Lower leg skin (tissue), 3 donors: ENCODE measurements at regions not wholly inside any gene's neighbourhood (a gene's known extent, or its start where the extent isn't known, plus 50 kb on each side); places are given as distances from the start of the nearest gene placed in this dataset.

Experiments used
- POLR2A ChIP-seq, 2 donors: fragments of 450-650 bp; IDR thresholded peaks; one replicate each; pipeline ENCODE4 v1.6.1; 2016 to 2017; ENCODE audit warnings: antibody characterized with exemption in 2 of 2, mild to moderate bottlenecking in 1 of 2, moderate library complexity in 1 of 2
- TF ChIP-seq, protein P1 (sequence below), 3 donors: fragments of 450-650 bp; IDR thresholded peaks; one replicate each; pipeline ENCODE4 v1.5.1; 2016; ENCODE audit warnings: antibody characterized with exemption in 3 of 3, mild to moderate bottlenecking in 3 of 3, moderate library complexity in 2 of 3

DNA sequence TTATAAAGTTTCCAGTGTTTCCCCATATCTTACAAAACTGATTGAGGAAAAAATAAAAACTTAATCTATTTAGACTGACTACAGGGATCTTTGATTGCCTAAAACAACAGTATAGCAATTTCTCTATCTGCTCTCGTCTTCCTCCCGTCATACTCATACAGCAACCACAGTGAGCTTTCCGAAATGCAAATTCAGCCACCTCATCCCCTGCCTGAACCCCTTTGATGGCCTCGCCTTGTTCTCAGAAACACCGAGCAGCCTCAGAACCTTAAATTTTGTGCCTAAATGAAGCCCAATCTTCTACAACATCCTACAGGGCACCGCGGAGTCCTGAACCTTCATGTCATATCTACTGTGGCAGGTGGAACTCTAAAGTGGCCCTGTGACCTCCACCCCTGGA, 223.7 kb upstream of the TMEM132C start:
- TF ChIP-seq, protein P1, sequence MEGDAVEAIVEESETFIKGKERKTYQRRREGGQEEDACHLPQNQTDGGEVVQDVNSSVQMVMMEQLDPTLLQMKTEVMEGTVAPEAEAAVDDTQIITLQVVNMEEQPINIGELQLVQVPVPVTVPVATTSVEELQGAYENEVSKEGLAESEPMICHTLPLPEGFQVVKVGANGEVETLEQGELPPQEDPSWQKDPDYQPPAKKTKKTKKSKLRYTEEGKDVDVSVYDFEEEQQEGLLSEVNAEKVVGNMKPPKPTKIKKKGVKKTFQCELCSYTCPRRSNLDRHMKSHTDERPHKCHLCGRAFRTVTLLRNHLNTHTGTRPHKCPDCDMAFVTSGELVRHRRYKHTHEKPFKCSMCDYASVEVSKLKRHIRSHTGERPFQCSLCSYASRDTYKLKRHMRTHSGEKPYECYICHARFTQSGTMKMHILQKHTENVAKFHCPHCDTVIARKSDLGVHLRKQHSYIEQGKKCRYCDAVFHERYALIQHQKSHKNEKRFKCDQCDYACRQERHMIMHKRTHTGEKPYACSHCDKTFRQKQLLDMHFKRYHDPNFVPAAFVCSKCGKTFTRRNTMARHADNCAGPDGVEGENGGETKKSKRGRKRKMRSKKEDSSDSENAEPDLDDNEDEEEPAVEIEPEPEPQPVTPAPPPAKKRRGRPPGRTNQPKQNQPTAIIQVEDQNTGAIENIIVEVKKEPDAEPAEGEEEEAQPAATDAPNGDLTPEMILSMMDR (IDR thresholded peaks at IDR 0.05), result no peak
- TF ChIP-seq POLR2A (IDR thresholded peaks at IDR 0.05), result no peak
